Vagina (tissue), 2 donors: ENCODE measurements at regions not wholly inside any gene's neighbourhood (a gene's known extent, or its start where the extent isn't known, plus 50 kb on each side); places are given as distances from the start of the nearest gene placed in this dataset.

ENCODE experiments used
- POLR2A ChIP-seq, 2 donors: fragments of 450-650 bp; IDR thresholded peaks; one replicate each; pipeline ENCODE4 v1.6.1; 2017; ENCODE audit warnings: antibody characterized with exemption in 2 of 2, mild to moderate bottlenecking in 2 of 2, moderate library complexity in 2 of 2
- POLR2AphosphoS5 ChIP-seq, 2 donors: sonication (generic); formaldehyde crosslinking; IDR thresholded peaks; one replicate each; pipeline ENCODE4 v1.9.0; 2017; ENCODE audit warnings: antibody characterized with exemption in 2 of 2, mild to moderate bottlenecking in 2 of 2, low read depth in 1 of 2; ENCODE audit not compliant: insufficient read depth in 1 of 2
- TF ChIP-seq, protein P1 (sequence below), 3 experiments: fragments of 450-650 bp in 2 of 3; fragments of 200-600 bp in 1 of 3; sonication (generic) in 1 of 3; IDR thresholded peaks; one replicate each; pipeline ENCODE4 v1.5.1; 2017 to 2019; ENCODE audit warnings: antibody characterized with exemption in 3 of 3, mild to moderate bottlenecking in 2 of 3, moderate library complexity in 2 of 3

GRCh38 chr5:167525004-167525403 lies 766.4 kb upstream of the WWC1 start:
- TF ChIP-seq, protein P1, sequence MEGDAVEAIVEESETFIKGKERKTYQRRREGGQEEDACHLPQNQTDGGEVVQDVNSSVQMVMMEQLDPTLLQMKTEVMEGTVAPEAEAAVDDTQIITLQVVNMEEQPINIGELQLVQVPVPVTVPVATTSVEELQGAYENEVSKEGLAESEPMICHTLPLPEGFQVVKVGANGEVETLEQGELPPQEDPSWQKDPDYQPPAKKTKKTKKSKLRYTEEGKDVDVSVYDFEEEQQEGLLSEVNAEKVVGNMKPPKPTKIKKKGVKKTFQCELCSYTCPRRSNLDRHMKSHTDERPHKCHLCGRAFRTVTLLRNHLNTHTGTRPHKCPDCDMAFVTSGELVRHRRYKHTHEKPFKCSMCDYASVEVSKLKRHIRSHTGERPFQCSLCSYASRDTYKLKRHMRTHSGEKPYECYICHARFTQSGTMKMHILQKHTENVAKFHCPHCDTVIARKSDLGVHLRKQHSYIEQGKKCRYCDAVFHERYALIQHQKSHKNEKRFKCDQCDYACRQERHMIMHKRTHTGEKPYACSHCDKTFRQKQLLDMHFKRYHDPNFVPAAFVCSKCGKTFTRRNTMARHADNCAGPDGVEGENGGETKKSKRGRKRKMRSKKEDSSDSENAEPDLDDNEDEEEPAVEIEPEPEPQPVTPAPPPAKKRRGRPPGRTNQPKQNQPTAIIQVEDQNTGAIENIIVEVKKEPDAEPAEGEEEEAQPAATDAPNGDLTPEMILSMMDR (IDR thresholded peaks at IDR 0.05) = no peak
- TF ChIP-seq POLR2A (IDR thresholded peaks at IDR 0.05) (no peak), POLR2AphosphoS5 (IDR thresholded peaks at IDR 0.05; ENCODE audit: insufficient read depth in 1 of 2, low read depth in 1 of 2) (no peak)
